Natural killer cell (primary cell): ENCODE measurements at regions not wholly inside any gene's neighbourhood (a gene's known extent, or its start where the extent isn't known, plus 50 kb on each side); places are given as distances from the start of the nearest gene placed in this dataset.

ENCODE experiments used
- ATAC-seq, 3 donors: fragments of 150-1000 bp in 2 of 3; fragments of 200-7000 bp in 1 of 3; cut with Tn5 transposase; 1 replicate in 1 of 3; 2 replicates in 2 of 3; pipeline ENCODE4 v1.10.0; 2021; ENCODE audit warnings: mild to moderate bottlenecking in 2 of 3, moderate library complexity in 2 of 3
- DNase-seq, 2 donors: peaks; one replicate each; pipeline versions ENCODE4 v3.0.0 to v3.0.0-alpha.2; 2013 to 2021; ENCODE audit warnings: mixed read lengths in 1 of 2
- H3K27ac ChIP-seq: one replicate; pipeline ENCODE4 v1.5.1; 2013; ENCODE audit warnings: mild to moderate bottlenecking, low read length
- H3K27me3 ChIP-seq: one replicate; pipeline ENCODE4 v1.6.1; 2013; ENCODE audit warnings: low read length; ENCODE audit not compliant: control insufficient read depth, insufficient read depth
- H3K36me3 ChIP-seq: one replicate; pipeline ENCODE4 v1.6.1; 2013; ENCODE audit warnings: low read length; ENCODE audit not compliant: control insufficient read depth, insufficient read depth
- H3K4me1 ChIP-seq: one replicate; pipeline ENCODE4 v1.6.1; 2013; ENCODE audit warnings: low read length; ENCODE audit not compliant: control insufficient read depth, insufficient read depth
- H3K4me3 ChIP-seq: one replicate; pipeline ENCODE4 v1.5.1; 2013; ENCODE audit warnings: low read length
- H3K9me3 ChIP-seq: one replicate; pipeline ENCODE4 v1.6.1; 2013; ENCODE audit warnings: low read length; ENCODE audit not compliant: control insufficient read depth, insufficient read depth
- H3K27ac Mint-ChIP-seq, 2 donors: one replicate each; pipeline ENCODE4 v1.8.0; 2022; ENCODE audit warnings: mild to moderate bottlenecking in 2 of 2, mixed read lengths in 2 of 2, moderate library complexity in 1 of 2
- H3K27me3 Mint-ChIP-seq, 2 donors: one replicate each; pipeline ENCODE4 v1.8.0; 2022; ENCODE audit warnings: low read depth in 2 of 2, mixed read lengths in 2 of 2
- H3K36me3 Mint-ChIP-seq: one replicate; pipeline ENCODE4 v1.8.0; 2022; ENCODE audit warnings: mixed read lengths
- H3K4me1 Mint-ChIP-seq, 2 donors: one replicate each; pipeline ENCODE4 v1.8.0; 2022; ENCODE audit warnings: mixed read lengths in 2 of 2
- H3K4me3 Mint-ChIP-seq: one replicate; pipeline ENCODE4 v1.8.0; 2022; ENCODE audit warnings: mild to moderate bottlenecking, moderate library complexity, mixed read lengths
- H3K9me3 Mint-ChIP-seq, 2 donors: one replicate each; pipeline ENCODE4 v1.8.0; 2022; ENCODE audit warnings: mixed read lengths in 2 of 2
- WGBS: methylation state at CpG from one replicate; pipeline ENCODE4 v1.1.7; 2013; ENCODE audit warnings: missing lambda C conversion rate; ENCODE audit not compliant: insufficient coverage; 5-methylcytosine and 5-hydroxymethylcytosine counted together
- intact Hi-C: fragments of 100-400 bp; cut with micrococcal nuclease; formaldehyde crosslinking; loops from one replicate; pipeline ENCODE4 v1.14.2; 2022
- TF ChIP-seq, protein P1 (sequence below): fragments of 200-600 bp; IDR thresholded peaks from one replicate; pipeline ENCODE4 v1.8.0; 2022; ENCODE audit warnings: antibody characterized with exemption

DNA sequence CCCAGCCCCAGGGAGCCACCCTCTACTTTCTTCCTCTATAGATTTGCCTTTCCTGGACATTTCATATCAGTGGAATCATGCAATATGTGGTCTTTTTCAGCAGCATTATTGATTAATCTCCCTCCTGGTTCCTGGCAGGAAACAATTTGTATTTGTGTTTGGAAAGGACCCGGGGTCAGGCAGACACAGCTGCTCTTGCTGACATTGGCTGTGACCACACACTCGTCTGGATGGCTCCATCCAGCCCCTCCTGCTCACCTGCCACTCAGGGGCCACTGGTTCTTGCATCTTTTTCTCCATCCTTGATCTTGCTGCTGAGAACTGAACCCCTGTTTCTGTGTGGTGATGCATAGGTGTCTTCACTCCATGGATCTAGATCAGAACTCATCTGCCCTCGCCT, 176.6 kb upstream of the MKI67 start:
- Mint-ChIP-seq H3K4me1 (no peaks in the 10 kb centered on the region), H3K4me3 (no peak overlapping the region), H3K9me3 (no peaks in the 10 kb centered on the region), H3K27me3 (peaks cover 0 to 4% of the 10 kb centered on the region in 2 donors), H3K36me3 (no peaks in the 10 kb centered on the region), H3K27ac (no peak overlapping the region)
- Histone ChIP-seq H3K36me3 (no peaks in the 10 kb centered on the region), H3K27me3 (no peaks in the 10 kb centered on the region), H3K4me3 (no peak overlapping the region), H3K27ac (no peak overlapping the region), H3K4me1 (no peaks in the 10 kb centered on the region), H3K9me3 (no peaks in the 10 kb centered on the region)
- intact Hi-C loops, result no loop called here
- WGBS, result 53% methylated on average over 3 of the region's 3 CpGs
- TF ChIP-seq, protein P1, sequence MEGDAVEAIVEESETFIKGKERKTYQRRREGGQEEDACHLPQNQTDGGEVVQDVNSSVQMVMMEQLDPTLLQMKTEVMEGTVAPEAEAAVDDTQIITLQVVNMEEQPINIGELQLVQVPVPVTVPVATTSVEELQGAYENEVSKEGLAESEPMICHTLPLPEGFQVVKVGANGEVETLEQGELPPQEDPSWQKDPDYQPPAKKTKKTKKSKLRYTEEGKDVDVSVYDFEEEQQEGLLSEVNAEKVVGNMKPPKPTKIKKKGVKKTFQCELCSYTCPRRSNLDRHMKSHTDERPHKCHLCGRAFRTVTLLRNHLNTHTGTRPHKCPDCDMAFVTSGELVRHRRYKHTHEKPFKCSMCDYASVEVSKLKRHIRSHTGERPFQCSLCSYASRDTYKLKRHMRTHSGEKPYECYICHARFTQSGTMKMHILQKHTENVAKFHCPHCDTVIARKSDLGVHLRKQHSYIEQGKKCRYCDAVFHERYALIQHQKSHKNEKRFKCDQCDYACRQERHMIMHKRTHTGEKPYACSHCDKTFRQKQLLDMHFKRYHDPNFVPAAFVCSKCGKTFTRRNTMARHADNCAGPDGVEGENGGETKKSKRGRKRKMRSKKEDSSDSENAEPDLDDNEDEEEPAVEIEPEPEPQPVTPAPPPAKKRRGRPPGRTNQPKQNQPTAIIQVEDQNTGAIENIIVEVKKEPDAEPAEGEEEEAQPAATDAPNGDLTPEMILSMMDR, result no peak
- no peak for ATAC-seq
- no peak for DNase-seq

DNA sequence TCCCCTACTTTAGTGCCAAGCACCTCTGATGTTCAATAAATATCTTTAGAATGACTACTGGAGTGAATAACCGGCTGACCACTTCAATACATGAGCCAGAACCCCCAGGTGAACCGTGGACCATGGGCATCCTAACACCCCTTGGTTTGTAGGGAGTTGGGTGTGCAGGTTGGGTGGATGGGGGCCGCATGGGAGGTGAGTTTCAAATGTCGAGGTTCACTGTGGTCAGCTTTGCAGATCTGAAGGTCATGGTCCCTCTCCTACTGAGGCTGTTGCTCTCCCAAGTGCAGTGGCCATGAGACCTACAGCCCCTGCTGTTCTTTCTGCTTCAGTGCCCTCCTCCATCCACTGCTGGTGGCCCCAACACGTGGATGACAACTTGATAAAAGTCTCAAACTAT, 178.0 kb upstream of the MKI67 start:
- WGBS, result 70% methylated on average over 5 of the region's 5 CpGs
- no peak for ATAC-seq
- Histone ChIP-seq H3K9me3 (no peaks in the 10 kb centered on the region), H3K27me3 (no peaks in the 10 kb centered on the region), H3K4me1 (no peaks in the 10 kb centered on the region), H3K4me3 (no peak overlapping the region), H3K27ac (no peak overlapping the region), H3K36me3 (no peaks in the 10 kb centered on the region)
- H3K27ac Mint-ChIP-seq, result no peak overlapping the region
- H3K4me1 Mint-ChIP-seq, result no peaks in the 10 kb centered on the region
- no peaks in the 10 kb centered on the region for H3K36me3 Mint-ChIP-seq
- TF ChIP-seq, protein P1, result no peak
- H3K27me3 Mint-ChIP-seq, result peaks cover 0 to 4% of the 10 kb centered on the region in 2 donors
- DNase-seq, result no peak
- H3K9me3 Mint-ChIP-seq, result no peaks in the 10 kb centered on the region
- intact Hi-C loops, result no loop called here
- H3K4me3 Mint-ChIP-seq, result no peak overlapping the region

DNA sequence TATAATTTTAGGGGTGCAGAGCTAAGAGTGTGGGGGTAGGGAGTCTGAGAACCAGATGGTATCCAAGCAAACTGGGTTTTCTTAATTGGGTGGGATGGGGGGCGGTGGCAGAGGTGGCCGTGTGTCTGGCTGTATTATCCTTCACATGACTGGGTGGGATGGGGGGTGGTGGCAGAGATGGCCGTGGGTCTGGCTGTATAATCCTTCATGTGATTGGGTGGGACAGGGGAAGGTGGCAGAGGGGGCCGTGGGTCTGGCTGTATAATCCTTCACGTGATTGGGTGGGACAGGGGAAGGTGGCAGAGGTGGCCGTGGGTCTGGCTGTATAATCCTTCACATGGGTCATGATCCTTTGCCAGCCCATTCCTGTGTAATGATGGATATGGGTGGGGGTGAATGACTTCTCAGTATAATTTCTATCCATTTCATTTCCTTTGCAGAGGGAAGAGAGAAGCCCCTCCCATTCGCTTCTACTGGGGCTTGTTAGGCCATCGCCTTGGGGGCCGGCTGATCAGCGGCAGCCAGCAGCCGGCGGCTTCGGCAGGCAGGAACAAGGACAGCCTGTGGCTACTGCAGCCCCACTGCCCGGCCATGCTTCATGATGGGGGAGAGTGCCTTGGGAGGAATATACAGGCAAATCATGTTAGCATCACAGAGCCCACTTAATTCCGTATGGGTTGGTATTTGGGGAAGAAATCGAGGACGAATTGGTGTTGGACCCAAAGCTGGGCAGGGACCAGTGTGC, 179.6 kb upstream of the MKI67 start:
- Histone ChIP-seq H3K27ac (no peak overlapping the region), H3K9me3 (no peaks in the 10 kb centered on the region), H3K27me3 (no peaks in the 10 kb centered on the region), H3K36me3 (no peaks in the 10 kb centered on the region), H3K4me3 (no peak overlapping the region), H3K4me1 (no peaks in the 10 kb centered on the region)
- intact Hi-C loops, result no loop called here
- no peak overlapping the region for H3K27ac Mint-ChIP-seq
- no peaks in the 10 kb centered on the region for H3K27me3 Mint-ChIP-seq
- DNase-seq (no peak), ATAC-seq (no peak)
- H3K4me3 Mint-ChIP-seq, result no peak overlapping the region
- H3K36me3 Mint-ChIP-seq, result no peaks in the 10 kb centered on the region
- H3K4me1 Mint-ChIP-seq, result no peaks in the 10 kb centered on the region
- TF ChIP-seq, protein P1, result no peak
- WGBS, result 86% methylated on average over 17 of the region's 17 CpGs
- H3K9me3 Mint-ChIP-seq, result no peaks in the 10 kb centered on the region

DNA sequence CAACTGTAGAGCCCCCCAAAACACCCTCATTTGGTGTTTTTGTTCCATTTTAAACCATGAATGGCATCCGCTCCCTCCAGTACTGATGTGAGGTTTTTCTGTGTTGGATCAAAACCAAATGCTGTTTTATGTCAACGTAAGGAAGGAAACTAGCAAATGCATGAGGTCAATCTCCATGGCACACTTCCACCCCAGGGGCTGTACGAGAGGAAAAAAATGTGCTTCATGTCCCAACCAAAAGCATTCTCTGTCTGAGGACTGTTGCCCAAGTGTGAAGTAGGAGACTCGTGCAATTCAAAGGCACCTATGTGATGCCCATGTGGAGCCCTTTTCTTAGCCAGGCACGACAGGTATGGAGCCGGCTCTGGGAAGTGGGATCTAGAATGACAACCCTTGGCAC, 180.3 kb upstream of the MKI67 start:
- no peak overlapping the region for H3K4me3 Mint-ChIP-seq
- H3K9me3 Mint-ChIP-seq, result no peaks in the 10 kb centered on the region
- no peaks in the 10 kb centered on the region for H3K4me1 Mint-ChIP-seq
- Histone ChIP-seq H3K4me3 (no peak overlapping the region), H3K36me3 (no peaks in the 10 kb centered on the region), H3K27me3 (no peaks in the 10 kb centered on the region), H3K27ac (no peak overlapping the region), H3K9me3 (no peaks in the 10 kb centered on the region), H3K4me1 (no peaks in the 10 kb centered on the region)
- TF ChIP-seq, protein P1, result no peak
- WGBS, result 51% methylated on average over 6 of the region's 6 CpGs
- DNase-seq (no peak), ATAC-seq (no peak)
- H3K27me3 Mint-ChIP-seq, result no peaks in the 10 kb centered on the region
- intact Hi-C loops, result no loop called here
- no peak overlapping the region for H3K27ac Mint-ChIP-seq
- H3K36me3 Mint-ChIP-seq, result no peaks in the 10 kb centered on the region
